OCI-LY3 (cell line): ENCODE measurements at regions not wholly inside any gene's neighbourhood (a gene's known extent, or its start where the extent isn't known, plus 50 kb on each side); places are given as distances from the start of the nearest gene placed in this dataset.

Experiments used
- EZH2phosphoT487 ChIP-seq: fragments of 200-600 bp; shearing (Covaris generic); IDR thresholded peaks from 2 replicates; pipeline ENCODE4 v1.6.1; 2018; ENCODE audit warnings: antibody characterized with exemption, mixed run types, low read depth
- TF ChIP-seq, protein P1 (sequence below): fragments of 200-600, 300-600 bp; sonication (generic); IDR thresholded peaks from 2 replicates; pipeline ENCODE4 v1.5.1; 2014; ENCODE audit warnings: antibody characterized with exemption, low read length, low read depth

- TF ChIP-seq, protein P1, sequence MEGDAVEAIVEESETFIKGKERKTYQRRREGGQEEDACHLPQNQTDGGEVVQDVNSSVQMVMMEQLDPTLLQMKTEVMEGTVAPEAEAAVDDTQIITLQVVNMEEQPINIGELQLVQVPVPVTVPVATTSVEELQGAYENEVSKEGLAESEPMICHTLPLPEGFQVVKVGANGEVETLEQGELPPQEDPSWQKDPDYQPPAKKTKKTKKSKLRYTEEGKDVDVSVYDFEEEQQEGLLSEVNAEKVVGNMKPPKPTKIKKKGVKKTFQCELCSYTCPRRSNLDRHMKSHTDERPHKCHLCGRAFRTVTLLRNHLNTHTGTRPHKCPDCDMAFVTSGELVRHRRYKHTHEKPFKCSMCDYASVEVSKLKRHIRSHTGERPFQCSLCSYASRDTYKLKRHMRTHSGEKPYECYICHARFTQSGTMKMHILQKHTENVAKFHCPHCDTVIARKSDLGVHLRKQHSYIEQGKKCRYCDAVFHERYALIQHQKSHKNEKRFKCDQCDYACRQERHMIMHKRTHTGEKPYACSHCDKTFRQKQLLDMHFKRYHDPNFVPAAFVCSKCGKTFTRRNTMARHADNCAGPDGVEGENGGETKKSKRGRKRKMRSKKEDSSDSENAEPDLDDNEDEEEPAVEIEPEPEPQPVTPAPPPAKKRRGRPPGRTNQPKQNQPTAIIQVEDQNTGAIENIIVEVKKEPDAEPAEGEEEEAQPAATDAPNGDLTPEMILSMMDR: no peak
- no peak for TF ChIP-seq EZH2phosphoT487
Measured at GRCh38 chr4:153922148-153922547, 133.3 kb upstream of the SFRP2 start.
